NOMO-1 (cell line): ENCODE measurements at regions not wholly inside any gene's neighbourhood (a gene's known extent, or its start where the extent isn't known, plus 50 kb on each side); places are given as distances from the start of the nearest gene placed in this dataset.
"Not testable (repeated sequence)": the region's sequence is repeated elsewhere in the genome, so short reads cannot be mapped to it uniquely, and the experiment has no call there.

Experiments
- DNase-seq, 2 experiments: peaks; one replicate each; lab custom pipeline; 2025; ENCODE audit not compliant: unreplicated experiment in 2 of 2; lab: John Stamatoyannopoulos, UW

GRCh38 chr2:4029081-4029480, 325.7 kb downstream of the DCDC2C start:
- DNase-seq: no peak

GRCh38 chr2:4039896-4040295, 336.5 kb downstream of the DCDC2C start:
- no peak for DNase-seq

GRCh38 chr2:4047961-4048891, 344.9 kb downstream of the DCDC2C start:
- DNase-seq: peak; percentile 1 to 51

- no peak for DNase-seq
Measured at GRCh38 chr2:4049463-4049862, 346.1 kb downstream of the DCDC2C start.

- DNase-seq: no peak
Measured at GRCh38 chr2:4053769-4054493, 350.6 kb downstream of the DCDC2C start.

- DNase-seq: no peak
Measured at GRCh38 chr2:4066217-4066616, 362.8 kb downstream of the DCDC2C start.

GRCh38 chr2:4073026-4073569, 369.7 kb downstream of the DCDC2C start:
- no peak for DNase-seq

GRCh38 chr2:4077017-4077416, 373.6 kb downstream of the DCDC2C start:
- DNase-seq: no peak

GRCh38 chr2:4085186-4085585, 381.8 kb downstream of the DCDC2C start:
- DNase-seq: no peak

- no peak for DNase-seq
Measured at GRCh38 chr2:4090668-4091630, 387.6 kb downstream of the DCDC2C start.

- DNase-seq: no peak
Measured at GRCh38 chr2:4091869-4092268, 388.5 kb downstream of the DCDC2C start.

GRCh38 chr2:4094743-4095142, 391.4 kb downstream of the DCDC2C start:
- DNase-seq: no peak

- DNase-seq: no peak
Measured at GRCh38 chr2:4096978-4097766, 393.8 kb downstream of the DCDC2C start.

- DNase-seq: no peak
Measured at GRCh38 chr2:4098137-4098536, 394.8 kb downstream of the DCDC2C start.

- DNase-seq: peak; percentile 68 to 79
Measured at GRCh38 chr2:4101936-4102335, 398.6 kb downstream of the DCDC2C start.

GRCh38 chr2:4107179-4107578, 403.8 kb downstream of the DCDC2C start:
- no peak for DNase-seq

- DNase-seq: no peak
Measured at GRCh38 chr2:4110273-4110672, 406.9 kb downstream of the DCDC2C start.

- DNase-seq: not testable (repeated sequence)
Measured at GRCh38 chr2:4115435-4115834, 412.1 kb downstream of the DCDC2C start.

GRCh38 chr2:4122726-4123125, 419.4 kb downstream of the DCDC2C start:
- DNase-seq: no peak

- DNase-seq: no peak
Measured at GRCh38 chr2:4130651-4131050, 427.3 kb downstream of the DCDC2C start.
